Neural crest cell (in vitro differentiated cells): ENCODE measurements at regions not wholly inside any gene's neighbourhood (a gene's known extent, or its start where the extent isn't known, plus 50 kb on each side); places are given as distances from the start of the nearest gene placed in this dataset.

Experiments
- DNase-seq: peaks from one replicate; pipeline ENCODE4 v3.0.0; 2021; ENCODE audit warnings: low read depth, mixed read lengths, low spot score
- H3K27ac Mint-ChIP-seq: one replicate; pipeline ENCODE4 v1.8.0; 2021; ENCODE audit warnings: mild to moderate bottlenecking, mixed read lengths; ENCODE audit not compliant: unreplicated experiment
- H3K27me3 Mint-ChIP-seq: 2 replicates; pipeline ENCODE4 v1.8.0; 2021; ENCODE audit warnings: low read depth, mild to moderate bottlenecking, mixed read lengths
- H3K36me3 Mint-ChIP-seq: 2 replicates; pipeline ENCODE4 v1.8.0; 2021; ENCODE audit warnings: low read depth, mild to moderate bottlenecking, mixed read lengths
- H3K4me1 Mint-ChIP-seq: 2 replicates; pipeline ENCODE4 v1.8.0; 2021; ENCODE audit warnings: mixed read lengths
- H3K4me3 Mint-ChIP-seq: one replicate; pipeline ENCODE4 v1.8.0; 2021; ENCODE audit warnings: mild to moderate bottlenecking, mixed read lengths
- H3K9me3 Mint-ChIP-seq: 2 replicates; pipeline ENCODE4 v1.8.0; 2021; ENCODE audit warnings: mixed read lengths
- TF ChIP-seq, protein P1 (sequence below): fragments of 200-600 bp; sonication (generic); conservative IDR thresholded peaks from 2 replicates; pipeline ENCODE4 v1.5.0; 2021; ENCODE audit warnings: antibody characterized with exemption, mild to moderate bottlenecking

DNA sequence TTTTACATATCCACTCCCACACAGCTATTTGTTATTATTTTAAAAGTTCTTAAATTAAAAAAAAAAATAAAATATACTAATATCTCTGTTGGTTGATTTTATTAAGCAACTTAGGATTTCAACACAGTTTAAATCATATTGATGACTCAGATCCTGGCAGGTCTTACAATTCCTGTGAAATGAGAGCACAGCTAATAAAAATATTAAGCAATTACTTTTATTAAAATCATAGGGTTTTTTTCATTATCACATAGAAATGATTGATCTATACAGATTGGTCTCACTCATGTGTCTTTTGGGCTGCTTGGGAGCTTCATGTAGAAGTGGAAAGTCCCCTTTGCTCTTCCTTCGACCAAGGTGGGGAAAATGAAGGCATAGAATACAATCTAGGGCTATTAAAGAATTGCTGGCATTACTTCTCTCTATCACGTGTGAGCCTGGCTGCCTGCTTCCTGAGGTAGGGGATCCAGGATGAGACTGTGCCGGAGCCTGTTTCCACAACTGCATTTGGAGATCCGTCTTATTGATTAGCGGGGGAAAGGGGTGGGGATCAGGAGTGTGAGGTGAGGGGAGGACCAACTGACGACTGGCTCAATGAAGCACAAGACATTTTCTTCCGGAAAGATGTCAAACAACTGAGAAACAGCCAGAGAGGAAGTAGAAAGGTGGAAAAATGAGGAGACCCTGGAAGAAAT, 858.0 kb downstream of the USP25 start:
- TF ChIP-seq, protein P1, sequence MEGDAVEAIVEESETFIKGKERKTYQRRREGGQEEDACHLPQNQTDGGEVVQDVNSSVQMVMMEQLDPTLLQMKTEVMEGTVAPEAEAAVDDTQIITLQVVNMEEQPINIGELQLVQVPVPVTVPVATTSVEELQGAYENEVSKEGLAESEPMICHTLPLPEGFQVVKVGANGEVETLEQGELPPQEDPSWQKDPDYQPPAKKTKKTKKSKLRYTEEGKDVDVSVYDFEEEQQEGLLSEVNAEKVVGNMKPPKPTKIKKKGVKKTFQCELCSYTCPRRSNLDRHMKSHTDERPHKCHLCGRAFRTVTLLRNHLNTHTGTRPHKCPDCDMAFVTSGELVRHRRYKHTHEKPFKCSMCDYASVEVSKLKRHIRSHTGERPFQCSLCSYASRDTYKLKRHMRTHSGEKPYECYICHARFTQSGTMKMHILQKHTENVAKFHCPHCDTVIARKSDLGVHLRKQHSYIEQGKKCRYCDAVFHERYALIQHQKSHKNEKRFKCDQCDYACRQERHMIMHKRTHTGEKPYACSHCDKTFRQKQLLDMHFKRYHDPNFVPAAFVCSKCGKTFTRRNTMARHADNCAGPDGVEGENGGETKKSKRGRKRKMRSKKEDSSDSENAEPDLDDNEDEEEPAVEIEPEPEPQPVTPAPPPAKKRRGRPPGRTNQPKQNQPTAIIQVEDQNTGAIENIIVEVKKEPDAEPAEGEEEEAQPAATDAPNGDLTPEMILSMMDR, result no peak
- Mint-ChIP-seq H3K27me3 (no peaks in the 10 kb centered on the region), H3K36me3 (no peaks in the 10 kb centered on the region), H3K4me3 (no peak overlapping the region), H3K4me1 (peaks cover 12% of the 10 kb centered on the region), H3K9me3 (no peaks in the 10 kb centered on the region), H3K27ac (no peak overlapping the region)
- no peak for DNase-seq

DNA sequence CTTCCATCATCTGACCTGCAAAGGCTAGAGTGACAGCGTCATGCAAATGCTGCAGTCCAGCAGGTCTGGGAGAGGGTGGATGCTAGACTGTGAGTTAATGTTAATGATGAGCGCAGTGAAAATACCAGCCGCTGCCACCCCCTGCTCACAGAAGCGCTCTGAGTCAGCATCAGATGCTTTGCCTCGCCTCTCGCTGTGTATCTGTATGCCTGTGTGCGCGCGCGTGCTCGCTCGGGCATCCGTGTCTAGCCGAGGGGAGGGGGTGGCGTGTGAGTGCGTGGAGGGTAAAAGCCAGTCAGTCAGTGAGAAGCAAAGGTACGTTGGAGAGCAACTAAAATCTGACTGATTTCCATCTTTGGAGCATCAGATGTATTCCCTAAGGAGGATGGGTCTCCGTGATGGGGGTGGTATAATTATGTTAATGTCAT, 858.7 kb downstream of the USP25 start:
- no peaks in the 10 kb centered on the region for H3K9me3 Mint-ChIP-seq
- H3K27me3 Mint-ChIP-seq, result no peaks in the 10 kb centered on the region
- peak; percentile 48 for DNase-seq
- TF ChIP-seq, protein P1, result no peak
- H3K36me3 Mint-ChIP-seq, result no peaks in the 10 kb centered on the region
- no peak overlapping the region for H3K27ac Mint-ChIP-seq
- peaks cover 12% of the 10 kb centered on the region for H3K4me1 Mint-ChIP-seq
- no peak overlapping the region for H3K4me3 Mint-ChIP-seq

DNA sequence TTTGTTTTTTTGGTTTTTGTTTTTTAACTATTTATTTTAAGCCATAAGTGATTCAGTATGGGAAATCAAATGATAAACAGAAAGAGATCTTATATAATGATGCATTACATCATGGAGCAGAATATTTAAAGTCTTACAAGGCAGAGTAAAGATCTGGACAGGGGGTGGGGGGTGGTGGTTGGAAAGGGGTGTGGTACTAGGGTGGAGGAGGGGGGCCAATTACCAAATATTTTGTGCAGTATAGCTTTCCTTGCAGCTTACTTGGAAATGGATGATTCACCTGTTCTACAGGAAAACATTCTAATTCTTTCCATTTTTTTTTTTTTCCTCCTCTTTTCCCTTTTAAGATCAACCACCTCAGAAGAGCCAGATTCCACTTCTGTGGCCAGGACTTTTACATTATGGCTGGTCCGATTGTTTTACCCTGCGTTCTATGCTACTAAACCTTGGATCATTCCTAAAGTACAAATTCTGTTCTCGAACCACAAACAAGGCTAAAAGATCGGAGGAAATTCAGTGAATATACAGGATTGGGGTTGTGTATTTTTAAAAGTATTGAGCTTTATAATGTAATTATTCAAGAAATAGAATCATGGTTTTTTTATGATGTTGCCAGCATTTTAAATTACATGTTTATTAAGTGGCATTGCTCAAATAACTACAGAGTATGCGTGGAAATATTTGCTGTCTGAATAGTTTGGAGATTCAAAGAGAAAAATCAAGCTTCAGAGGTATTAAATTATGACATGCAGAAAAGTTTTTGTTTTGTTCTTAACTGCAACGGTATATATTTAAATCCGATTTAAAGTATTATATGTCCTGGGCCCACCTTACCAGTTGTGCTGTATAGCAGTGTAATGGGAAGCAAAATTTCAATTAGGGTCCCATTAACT, 859.5 kb downstream of the USP25 start:
- Mint-ChIP-seq H3K9me3 (no peaks in the 10 kb centered on the region), H3K27ac (no peak overlapping the region), H3K4me1 (peaks cover 14% of the 10 kb centered on the region), H3K4me3 (no peak overlapping the region), H3K36me3 (no peaks in the 10 kb centered on the region), H3K27me3 (no peaks in the 10 kb centered on the region)
- TF ChIP-seq, protein P1, result no peak
- DNase-seq, result no peak

DNA sequence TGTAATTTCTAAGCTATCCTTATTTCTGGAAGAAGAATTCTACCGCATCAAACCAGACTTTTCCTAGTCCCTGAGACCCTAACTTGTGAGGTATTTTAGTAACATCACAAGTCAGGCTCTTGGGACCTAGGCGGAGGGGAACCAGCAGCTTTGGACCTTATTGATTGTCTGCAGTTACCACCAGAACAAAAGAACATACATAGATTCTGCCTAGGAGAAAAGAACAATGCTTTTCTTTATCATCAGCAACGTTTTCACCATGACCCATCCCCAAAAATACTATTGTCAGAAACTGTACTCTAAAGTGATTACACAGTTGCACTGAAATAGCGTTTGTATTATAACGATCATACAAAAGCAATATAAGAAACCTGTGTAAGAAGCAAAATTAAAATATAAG, 860.4 kb downstream of the USP25 start:
- no peak overlapping the region for H3K4me3 Mint-ChIP-seq
- peaks cover 23% of the 10 kb centered on the region for H3K4me1 Mint-ChIP-seq
- H3K36me3 Mint-ChIP-seq, result no peaks in the 10 kb centered on the region
- TF ChIP-seq, protein P1, result no peak
- DNase-seq, result no peak
- no peak overlapping the region for H3K27ac Mint-ChIP-seq
- no peaks in the 10 kb centered on the region for H3K9me3 Mint-ChIP-seq
- H3K27me3 Mint-ChIP-seq, result no peaks in the 10 kb centered on the region

DNA sequence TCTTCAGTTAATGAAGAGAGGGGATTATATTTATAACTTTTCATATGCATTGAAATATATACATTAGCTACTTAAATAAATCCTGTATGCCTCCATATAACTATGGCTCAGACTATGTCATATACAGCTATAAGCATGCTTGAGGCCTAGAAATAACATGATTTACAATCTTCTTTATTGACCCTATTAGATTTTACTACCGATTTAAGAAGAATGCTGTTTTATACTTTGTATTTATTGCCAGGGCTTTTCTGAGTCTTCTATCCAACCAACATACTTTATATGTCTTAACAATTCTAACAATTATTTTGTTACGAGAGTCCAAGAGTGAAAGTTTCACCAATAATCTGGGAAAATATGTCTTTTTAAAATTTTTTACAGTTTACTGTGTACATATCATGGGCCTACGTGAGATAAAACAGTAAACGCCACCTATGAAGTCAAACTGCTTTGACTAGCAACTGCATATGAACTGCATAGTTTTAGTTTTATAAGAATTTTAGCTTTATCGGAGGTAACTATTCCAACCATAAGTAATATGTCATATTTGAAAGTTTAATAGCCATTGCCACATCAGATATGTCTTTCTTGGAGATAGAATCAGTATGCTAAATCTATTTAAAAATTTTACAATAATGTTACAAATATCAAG, 861.0 kb downstream of the USP25 start:
- peaks cover 23% of the 10 kb centered on the region for H3K4me1 Mint-ChIP-seq
- TF ChIP-seq, protein P1, result no peak
- no peaks in the 10 kb centered on the region for H3K36me3 Mint-ChIP-seq
- no peaks in the 10 kb centered on the region for H3K27me3 Mint-ChIP-seq
- DNase-seq, result no peak
- no peak overlapping the region for H3K4me3 Mint-ChIP-seq
- no peak overlapping the region for H3K27ac Mint-ChIP-seq
- H3K9me3 Mint-ChIP-seq, result no peaks in the 10 kb centered on the region
